Thymus (tissue), 11 donors: ENCODE measurements at regions not wholly inside any gene's neighbourhood (a gene's known extent, or its start where the extent isn't known, plus 50 kb on each side); places are given as distances from the start of the nearest gene placed in this dataset.

Source experiments
- DNase-seq, 9 donors: peaks; one replicate each; pipeline ENCODE4 v3.0.0-alpha.2; 2013; ENCODE audit warnings: low spot score in 9 of 9, low read depth in 6 of 9, missing footprints in 1 of 9
- H3K27ac ChIP-seq, 2 donors: one replicate each; pipeline ENCODE4 v1.5.1; 2013; ENCODE audit warnings: control low read depth in 1 of 2, low read depth in 1 of 2, low read length in 1 of 2, mild to moderate bottlenecking in 1 of 2, moderate library complexity in 1 of 2
- H3K27me3 ChIP-seq, 2 donors: one replicate each; pipeline ENCODE4 v1.5.1; 2013; ENCODE audit warnings: low read length in 1 of 2; ENCODE audit not compliant: control insufficient read depth in 2 of 2, insufficient read depth in 1 of 2
- H3K36me3 ChIP-seq, 2 donors: one replicate each; pipeline ENCODE4 v1.5.1; 2013; ENCODE audit warnings: low read length in 1 of 2, mild to moderate bottlenecking in 1 of 2, moderate library complexity in 1 of 2; ENCODE audit not compliant: control insufficient read depth in 2 of 2, insufficient read depth in 2 of 2
- H3K4me1 ChIP-seq, 2 donors: one replicate each; pipeline ENCODE4 v1.5.1; 2013; ENCODE audit warnings: low read length in 2 of 2; ENCODE audit not compliant: control insufficient read depth in 2 of 2, insufficient read depth in 2 of 2
- H3K4me3 ChIP-seq, 2 donors: one replicate each; pipeline ENCODE4 v1.5.1; 2013; ENCODE audit warnings: low read length in 2 of 2, control low read depth in 1 of 2, mild to moderate bottlenecking in 1 of 2
- H3K9me3 ChIP-seq, 2 donors: one replicate each; pipeline ENCODE4 v1.5.1; 2013; ENCODE audit warnings: low read length in 1 of 2, mild to moderate bottlenecking in 1 of 2; ENCODE audit not compliant: control insufficient read depth in 2 of 2, insufficient read depth in 1 of 2
- WGBS: extraction: QIAGEN DNeasy Blood & Tissue Kit; methylation state at CpG from one replicate; pipeline ENCODE4 v1.1.7; 2013; 5-methylcytosine and 5-hydroxymethylcytosine counted together
- donor health status: healthy.

GRCh38 chr5:4330327-4330726, 734.7 kb downstream of the IRX1 start:
- H3K27me3 ChIP-seq: no peaks in the 10 kb centered on the region
- no peak for DNase-seq
- WGBS: 95% methylated on average over 2 of the region's 2 CpGs
- no peaks in the 10 kb centered on the region for H3K4me1 ChIP-seq
- H3K9me3 ChIP-seq: no peaks in the 10 kb centered on the region
- H3K27ac ChIP-seq: no peak overlapping the region
- no peak overlapping the region for H3K4me3 ChIP-seq
- H3K36me3 ChIP-seq: no peaks in the 10 kb centered on the region

- DNase-seq: no peak
- no peaks in the 10 kb centered on the region for H3K36me3 ChIP-seq
- no peak overlapping the region for H3K4me3 ChIP-seq
- no peak overlapping the region for H3K27ac ChIP-seq
- WGBS: 67% methylated on average over 2 of the region's 2 CpGs
- no peaks in the 10 kb centered on the region for H3K4me1 ChIP-seq
- H3K27me3 ChIP-seq: no peaks in the 10 kb centered on the region
- no peaks in the 10 kb centered on the region for H3K9me3 ChIP-seq
Measured at GRCh38 chr5:4335078-4335477, 739.4 kb downstream of the IRX1 start.

- H3K27me3 ChIP-seq: no peaks in the 10 kb centered on the region
- no peak overlapping the region for H3K4me3 ChIP-seq
- 88% methylated on average over 3 of the region's 3 CpGs for WGBS
- H3K27ac ChIP-seq: no peak overlapping the region
- no peak for DNase-seq
- no peaks in the 10 kb centered on the region for H3K9me3 ChIP-seq
- no peaks in the 10 kb centered on the region for H3K36me3 ChIP-seq
- no peaks in the 10 kb centered on the region for H3K4me1 ChIP-seq
Measured at GRCh38 chr5:4337519-4337918, 741.9 kb downstream of the IRX1 start.

- no peaks in the 10 kb centered on the region for H3K4me1 ChIP-seq
- no peak overlapping the region for H3K4me3 ChIP-seq
- no peaks in the 10 kb centered on the region for H3K27me3 ChIP-seq
- whole genome bisulfite sequencing: 86% methylated on average over 9 of the region's 9 CpGs
- no peaks in the 10 kb centered on the region for H3K9me3 ChIP-seq
- H3K27ac ChIP-seq: no peak overlapping the region
- H3K36me3 ChIP-seq: no peaks in the 10 kb centered on the region
- DNase-seq: no peak
Measured at GRCh38 chr5:4339949-4340348, 744.3 kb downstream of the IRX1 start.

GRCh38 chr5:4345850-4346249, 750.2 kb downstream of the IRX1 start:
- no peak overlapping the region for H3K27ac ChIP-seq
- no peaks in the 10 kb centered on the region for H3K27me3 ChIP-seq
- H3K9me3 ChIP-seq: no peaks in the 10 kb centered on the region
- no peaks in the 10 kb centered on the region for H3K4me1 ChIP-seq
- H3K4me3 ChIP-seq: no peak overlapping the region
- WGBS: 95% methylated on average over 1 of the region's 1 CpG
- H3K36me3 ChIP-seq: no peaks in the 10 kb centered on the region
- DNase-seq: no peak

GRCh38 chr5:4348423-4348822, 752.8 kb downstream of the IRX1 start:
- H3K27ac ChIP-seq: no peak overlapping the region
- no peaks in the 10 kb centered on the region for H3K9me3 ChIP-seq
- no peak for DNase-seq
- WGBS: 99% methylated on average over 3 of the region's 3 CpGs
- H3K4me1 ChIP-seq: no peaks in the 10 kb centered on the region
- no peak overlapping the region for H3K4me3 ChIP-seq
- no peaks in the 10 kb centered on the region for H3K27me3 ChIP-seq
- no peaks in the 10 kb centered on the region for H3K36me3 ChIP-seq

GRCh38 chr5:4348919-4349318, 753.3 kb downstream of the IRX1 start:
- H3K36me3 ChIP-seq: no peaks in the 10 kb centered on the region
- no peaks in the 10 kb centered on the region for H3K9me3 ChIP-seq
- 91% methylated on average over 3 of the region's 3 CpGs for WGBS
- no peaks in the 10 kb centered on the region for H3K4me1 ChIP-seq
- H3K27me3 ChIP-seq: no peaks in the 10 kb centered on the region
- DNase-seq: no peak
- H3K4me3 ChIP-seq: no peak overlapping the region
- no peak overlapping the region for H3K27ac ChIP-seq

GRCh38 chr5:4356201-4356600, 760.6 kb downstream of the IRX1 start:
- Histone ChIP-seq H3K36me3 (no peaks in the 10 kb centered on the region), H3K27ac (no peak overlapping the region), H3K27me3 (no peaks in the 10 kb centered on the region), H3K4me3 (no peak overlapping the region), H3K9me3 (no peaks in the 10 kb centered on the region), H3K4me1 (no peaks in the 10 kb centered on the region)
- DNase-seq: no peak
- WGBS: 71% methylated on average over 6 of the region's 6 CpGs

GRCh38 chr5:4359847-4360246, 764.2 kb downstream of the IRX1 start:
- Histone ChIP-seq H3K27me3 (no peaks in the 10 kb centered on the region), H3K4me1 (no peaks in the 10 kb centered on the region), H3K4me3 (no peak overlapping the region), H3K27ac (no peak overlapping the region), H3K9me3 (no peaks in the 10 kb centered on the region), H3K36me3 (no peaks in the 10 kb centered on the region)
- WGBS: 94% methylated on average over 2 of the region's 2 CpGs
- DNase-seq: no peak

GRCh38 chr5:4361753-4362152, 766.1 kb downstream of the IRX1 start:
- H3K36me3 ChIP-seq: no peaks in the 10 kb centered on the region
- H3K4me1 ChIP-seq: no peaks in the 10 kb centered on the region
- H3K9me3 ChIP-seq: no peaks in the 10 kb centered on the region
- 89% methylated on average over 3 of the region's 3 CpGs for WGBS
- no peak overlapping the region for H3K4me3 ChIP-seq
- H3K27ac ChIP-seq: no peak overlapping the region
- DNase-seq: no peak
- H3K27me3 ChIP-seq: no peaks in the 10 kb centered on the region
